GM21423 (cell line): ENCODE measurements at regions not wholly inside any gene's neighbourhood (a gene's known extent, or its start where the extent isn't known, plus 50 kb on each side); places are given as distances from the start of the nearest gene placed in this dataset.
"Not testable (repeated sequence)": the region's sequence is repeated elsewhere in the genome, so short reads cannot be mapped to it uniquely, and the experiment has no call there.

ENCODE experiments used
- ATAC-seq: cut with Tn5 transposase; IDR thresholded peaks from one replicate; pipeline ENCODE4 v1.9.1; 2021; ENCODE audit warnings: mild to moderate bottlenecking, moderate library complexity; ENCODE audit not compliant: unreplicated experiment

GRCh38 chr7:46606761-46607160 is 685.7 kb upstream of the IGFBP3 start:
- ATAC-seq, result no peak

GRCh38 chr7:46604241-46604661 is 683.2 kb upstream of the IGFBP3 start:
- ATAC-seq, result no peak

GRCh38 chr7:46603780-46604179 is 682.7 kb upstream of the IGFBP3 start:
- no peak for ATAC-seq

- ATAC-seq, result no peak
Observed at GRCh38 chr7:46603296-46603752, 682.3 kb upstream of the IGFBP3 start.

GRCh38 chr7:46600340-46600739 is 679.3 kb upstream of the IGFBP3 start:
- ATAC-seq, result no peak

DNA sequence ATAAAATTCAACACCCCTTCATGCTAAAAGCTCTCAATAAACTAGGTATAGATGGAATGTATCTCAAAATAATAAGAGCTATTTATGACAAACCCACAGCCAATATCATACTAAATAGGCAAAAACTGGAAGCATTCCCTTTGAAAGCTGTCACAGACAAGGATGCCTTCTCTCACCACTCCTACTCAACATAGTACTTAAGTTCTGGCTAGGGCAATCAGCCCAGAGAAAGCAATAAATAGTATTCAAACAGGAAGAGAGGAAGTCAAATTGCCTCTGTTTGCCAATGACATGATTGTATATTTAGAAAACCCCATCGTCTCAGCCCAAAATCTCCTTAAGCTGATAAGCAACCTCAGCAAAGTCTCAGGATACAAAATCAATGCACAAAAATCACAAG is 673.8 kb upstream of the IGFBP3 start:
- not testable (repeated sequence) for ATAC-seq

GRCh38 chr7:46590918-46591905 is 670.1 kb upstream of the IGFBP3 start:
- not testable (repeated sequence) for ATAC-seq

- no peak for ATAC-seq
Observed at GRCh38 chr7:46589286-46589685, 668.2 kb upstream of the IGFBP3 start.

- no peak for ATAC-seq
Observed at GRCh38 chr7:46586406-46586805, 665.3 kb upstream of the IGFBP3 start.

DNA sequence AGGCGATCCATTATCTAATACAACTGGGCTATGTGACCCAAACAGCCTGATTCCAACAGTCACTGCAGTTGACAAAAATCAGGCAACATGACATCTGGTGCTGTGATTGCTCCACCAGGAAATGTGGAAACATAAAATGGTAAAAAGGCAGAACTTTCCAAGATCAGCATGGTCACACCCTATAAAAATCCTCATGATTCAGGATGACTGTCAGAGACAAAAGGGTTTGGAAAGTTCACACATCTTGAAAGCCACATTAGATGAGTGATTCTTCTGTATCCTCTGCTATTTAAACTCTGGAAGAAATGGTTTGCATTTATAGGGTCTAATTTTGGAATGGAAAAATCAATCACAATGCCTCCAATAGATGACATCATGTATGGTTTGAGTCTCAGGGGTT is 662.6 kb upstream of the IGFBP3 start:
- ATAC-seq, result no peak

- ATAC-seq, result no peak
Observed at GRCh38 chr7:46581268-46581667, 660.2 kb upstream of the IGFBP3 start.

- ATAC-seq, result no peak
Observed at GRCh38 chr7:46580766-46581165, 659.7 kb upstream of the IGFBP3 start.

GRCh38 chr7:46577394-46577793 is 656.3 kb upstream of the IGFBP3 start:
- no peak for ATAC-seq

GRCh38 chr7:46576950-46577349 is 655.9 kb upstream of the IGFBP3 start:
- no peak for ATAC-seq

- ATAC-seq, result no peak
Observed at GRCh38 chr7:46572691-46573090, 651.6 kb upstream of the IGFBP3 start.

GRCh38 chr7:46571996-46572395 is 650.9 kb upstream of the IGFBP3 start:
- ATAC-seq, result no peak

GRCh38 chr7:46569133-46569465 is 648.0 kb upstream of the IGFBP3 start:
- no peak for ATAC-seq

GRCh38 chr7:46568420-46569132 is 647.5 kb upstream of the IGFBP3 start:
- no peak for ATAC-seq

DNA sequence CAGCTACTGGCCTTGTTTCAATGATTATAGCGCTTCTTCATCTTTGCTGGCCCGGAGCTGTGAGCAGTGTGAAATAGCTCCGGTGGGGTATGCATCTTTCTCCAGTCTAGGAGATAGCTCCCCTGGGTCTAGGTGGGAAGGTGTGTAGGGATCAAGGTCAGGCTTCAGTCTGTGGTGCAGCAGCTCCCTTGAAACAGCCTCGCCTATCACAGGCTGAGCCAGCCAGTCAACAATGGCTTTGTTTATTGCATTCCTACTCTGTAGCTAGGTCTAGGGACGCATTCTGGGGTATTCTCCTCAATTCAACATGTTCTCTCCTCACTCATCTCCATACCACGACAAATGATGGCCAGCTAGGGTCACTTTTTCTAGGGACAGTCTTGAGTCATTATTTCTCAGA is 646.8 kb upstream of the IGFBP3 start:
- ATAC-seq, result no peak

- ATAC-seq, result no peak
Observed at GRCh38 chr7:46566097-46566774, 645.2 kb upstream of the IGFBP3 start.
